ENCODE measurements at regions not wholly inside any gene's neighbourhood (a gene's known extent, or its start where the extent isn't known, plus 50 kb on each side); places are given as distances from the start of the nearest gene placed in this dataset.

DNA sequence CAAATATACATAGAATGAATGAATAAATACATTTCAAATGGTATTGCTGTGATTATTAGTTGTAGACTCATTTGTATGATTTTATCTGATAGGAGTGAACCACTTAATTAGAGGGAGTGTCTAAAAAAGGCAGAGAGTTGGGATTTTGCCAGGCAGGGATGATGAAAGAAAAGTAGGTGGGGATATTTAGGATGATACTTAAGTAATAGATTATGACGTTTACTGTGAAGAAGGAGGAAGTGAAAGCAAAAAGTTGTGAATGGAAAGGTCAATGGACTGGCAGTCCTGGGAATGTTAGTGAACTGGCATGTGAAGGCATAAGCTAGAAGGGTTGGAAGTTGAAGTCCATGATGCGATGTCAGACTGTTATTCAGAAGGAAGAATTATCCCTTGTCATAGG lies 917.1 kb downstream of the RAPGEF2 start:
- Histone ChIP-seq H3K27ac (ENCODE audit: low read length) (no peak overlapping the region), H3K36me3 (ENCODE audit: control insufficient read depth in 2 of 2, insufficient read depth in 2 of 2, low read length in 2 of 2) (no peaks in the 10 kb centered on the region), H3K27me3 (ENCODE audit: control insufficient read depth in 1 of 2, insufficient read depth in 2 of 2, low read length in 2 of 2) (no peaks in the 10 kb centered on the region), H3K9ac (ENCODE audit: low read length in 2 of 2) (no peak overlapping the region), H3K9me3 (ENCODE audit: control insufficient read depth in 2 of 2, low read length in 2 of 2) (no peaks in the 10 kb centered on the region), H3K4me3 (ENCODE audit: low read length in 2 of 2) (no peak overlapping the region), H3K4me1 (ENCODE audit: control insufficient read depth, insufficient read depth, low read length) (no peaks in the 10 kb centered on the region)

GRCh38 chr4:160020804-160021203 lies 917.9 kb downstream of the RAPGEF2 start:
- Histone ChIP-seq H3K4me1 (ENCODE audit: control insufficient read depth, insufficient read depth, low read length) (no peaks in the 10 kb centered on the region), H3K36me3 (ENCODE audit: control insufficient read depth in 2 of 2, insufficient read depth in 2 of 2, low read length in 2 of 2) (no peaks in the 10 kb centered on the region), H3K9me3 (ENCODE audit: control insufficient read depth in 2 of 2, low read length in 2 of 2) (no peaks in the 10 kb centered on the region), H3K9ac (ENCODE audit: low read length in 2 of 2) (no peak overlapping the region), H3K27ac (ENCODE audit: low read length) (no peak overlapping the region), H3K4me3 (ENCODE audit: low read length in 2 of 2) (no peak overlapping the region), H3K27me3 (ENCODE audit: control insufficient read depth in 1 of 2, insufficient read depth in 2 of 2, low read length in 2 of 2) (no peaks in the 10 kb centered on the region)

- no peaks in the 10 kb centered on the region for H3K9me3 ChIP-seq (ENCODE audit: control insufficient read depth in 2 of 2, low read length in 2 of 2)
- H3K36me3 ChIP-seq (ENCODE audit: control insufficient read depth in 2 of 2, insufficient read depth in 2 of 2, low read length in 2 of 2) = no peaks in the 10 kb centered on the region
- H3K27ac ChIP-seq (ENCODE audit: low read length) = no peak overlapping the region
- H3K27me3 ChIP-seq (ENCODE audit: control insufficient read depth in 1 of 2, insufficient read depth in 2 of 2, low read length in 2 of 2) = no peaks in the 10 kb centered on the region
- H3K9ac ChIP-seq (ENCODE audit: low read length in 2 of 2) = no peak overlapping the region
- no peaks in the 10 kb centered on the region for H3K4me1 ChIP-seq (ENCODE audit: control insufficient read depth, insufficient read depth, low read length)
- no peak overlapping the region for H3K4me3 ChIP-seq (ENCODE audit: low read length in 2 of 2)
Observed at GRCh38 chr4:160021870-160022269, 919.0 kb downstream of the RAPGEF2 start.

GRCh38 chr4:160026721-160027120 lies 923.8 kb downstream of the RAPGEF2 start:
- peaks cover 0 to 2% of the 10 kb centered on the region in 2 donors for H3K9me3 ChIP-seq (ENCODE audit: control insufficient read depth in 2 of 2, low read length in 2 of 2)
- H3K27me3 ChIP-seq (ENCODE audit: control insufficient read depth in 1 of 2, insufficient read depth in 2 of 2, low read length in 2 of 2) = no peaks in the 10 kb centered on the region
- H3K4me3 ChIP-seq (ENCODE audit: low read length in 2 of 2) = no peak overlapping the region
- H3K9ac ChIP-seq (ENCODE audit: low read length in 2 of 2) = no peak overlapping the region
- no peaks in the 10 kb centered on the region for H3K4me1 ChIP-seq (ENCODE audit: control insufficient read depth, insufficient read depth, low read length)
- H3K36me3 ChIP-seq (ENCODE audit: control insufficient read depth in 2 of 2, insufficient read depth in 2 of 2, low read length in 2 of 2) = no peaks in the 10 kb centered on the region
- no peak overlapping the region for H3K27ac ChIP-seq (ENCODE audit: low read length)

- H3K4me1 ChIP-seq (ENCODE audit: control insufficient read depth, insufficient read depth, low read length) = no peaks in the 10 kb centered on the region
- no peak overlapping the region for H3K27ac ChIP-seq (ENCODE audit: low read length)
- no peaks in the 10 kb centered on the region for H3K36me3 ChIP-seq (ENCODE audit: control insufficient read depth in 2 of 2, insufficient read depth in 2 of 2, low read length in 2 of 2)
- H3K4me3 ChIP-seq (ENCODE audit: low read length in 2 of 2) = no peak overlapping the region
- no peaks in the 10 kb centered on the region for H3K9me3 ChIP-seq (ENCODE audit: control insufficient read depth in 2 of 2, low read length in 2 of 2)
- H3K27me3 ChIP-seq (ENCODE audit: control insufficient read depth in 1 of 2, insufficient read depth in 2 of 2, low read length in 2 of 2) = no peaks in the 10 kb centered on the region
- no peak overlapping the region for H3K9ac ChIP-seq (ENCODE audit: low read length in 2 of 2)
Observed at GRCh38 chr4:160034501-160034900, 931.6 kb downstream of the RAPGEF2 start.

DNA sequence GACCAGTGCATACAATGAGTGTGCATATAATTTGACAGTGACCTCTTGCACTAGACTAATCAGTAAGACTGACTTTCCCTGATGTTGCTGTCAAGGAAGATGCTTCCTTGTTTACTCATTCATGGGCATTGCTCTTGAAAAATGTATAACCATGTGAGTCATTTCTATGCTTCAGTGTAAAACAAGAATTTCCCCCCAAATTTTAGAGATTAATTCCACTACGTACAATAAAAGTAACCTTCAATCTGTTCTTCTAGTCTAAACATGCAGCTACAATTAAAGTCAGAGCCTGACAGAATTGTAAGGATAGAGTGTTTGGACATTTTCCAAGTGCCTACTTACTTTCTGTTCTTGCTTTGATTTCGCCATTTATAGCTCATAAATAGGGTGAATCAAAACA lies 935.7 kb downstream of the RAPGEF2 start:
- no peak overlapping the region for H3K4me3 ChIP-seq (ENCODE audit: low read length in 2 of 2)
- H3K27ac ChIP-seq (ENCODE audit: low read length) = no peak overlapping the region
- H3K9ac ChIP-seq (ENCODE audit: low read length in 2 of 2) = no peak overlapping the region
- H3K4me1 ChIP-seq (ENCODE audit: control insufficient read depth, insufficient read depth, low read length) = no peaks in the 10 kb centered on the region
- no peaks in the 10 kb centered on the region for H3K9me3 ChIP-seq (ENCODE audit: control insufficient read depth in 2 of 2, low read length in 2 of 2)
- no peaks in the 10 kb centered on the region for H3K36me3 ChIP-seq (ENCODE audit: control insufficient read depth in 2 of 2, insufficient read depth in 2 of 2, low read length in 2 of 2)
- H3K27me3 ChIP-seq (ENCODE audit: control insufficient read depth in 1 of 2, insufficient read depth in 2 of 2, low read length in 2 of 2) = no peaks in the 10 kb centered on the region

GRCh38 chr4:160044693-160045092 lies 941.8 kb downstream of the RAPGEF2 start:
- Histone ChIP-seq H3K27me3 (ENCODE audit: control insufficient read depth in 1 of 2, insufficient read depth in 2 of 2, low read length in 2 of 2) (no peaks in the 10 kb centered on the region), H3K4me3 (ENCODE audit: low read length in 2 of 2) (no peak overlapping the region), H3K4me1 (ENCODE audit: control insufficient read depth, insufficient read depth, low read length) (no peaks in the 10 kb centered on the region), H3K36me3 (ENCODE audit: control insufficient read depth in 2 of 2, insufficient read depth in 2 of 2, low read length in 2 of 2) (no peaks in the 10 kb centered on the region), H3K9ac (ENCODE audit: low read length in 2 of 2) (no peak overlapping the region), H3K9me3 (ENCODE audit: control insufficient read depth in 2 of 2, low read length in 2 of 2) (no peaks in the 10 kb centered on the region), H3K27ac (ENCODE audit: low read length) (no peak overlapping the region)

- Histone ChIP-seq H3K36me3 (ENCODE audit: control insufficient read depth in 2 of 2, insufficient read depth in 2 of 2, low read length in 2 of 2) (no peaks in the 10 kb centered on the region), H3K27me3 (ENCODE audit: control insufficient read depth in 1 of 2, insufficient read depth in 2 of 2, low read length in 2 of 2) (no peaks in the 10 kb centered on the region)
Observed at GRCh38 chr4:160082432-160083207, 979.7 kb downstream of the RAPGEF2 start.

DNA sequence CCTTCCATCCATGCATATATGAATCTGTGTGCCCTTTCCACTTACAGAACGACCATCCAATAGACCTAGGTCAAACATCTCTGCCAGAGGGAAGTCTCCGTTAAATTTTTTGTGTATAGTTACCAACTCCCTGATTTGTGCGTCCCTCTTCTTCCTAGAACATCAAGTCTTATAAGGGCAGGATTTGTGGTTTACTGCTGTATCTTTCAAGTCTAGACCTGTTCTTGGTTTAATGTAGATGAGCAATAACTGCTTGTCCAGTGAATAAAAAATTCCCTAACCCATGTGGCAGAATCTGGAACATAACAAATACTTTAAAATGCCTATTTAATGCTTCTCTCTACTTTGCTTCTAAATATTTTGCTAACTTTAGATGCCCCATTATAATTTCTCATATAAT lies 988.8 kb downstream of the RAPGEF2 start:
- Histone ChIP-seq H3K4me1 (ENCODE audit: control insufficient read depth, insufficient read depth, low read length) (no peaks in the 10 kb centered on the region), H3K27me3 (ENCODE audit: control insufficient read depth in 1 of 2, insufficient read depth in 2 of 2, low read length in 2 of 2) (no peaks in the 10 kb centered on the region), H3K36me3 (ENCODE audit: control insufficient read depth in 2 of 2, insufficient read depth in 2 of 2, low read length in 2 of 2) (no peaks in the 10 kb centered on the region), H3K9ac (ENCODE audit: low read length in 2 of 2) (no peak overlapping the region), H3K9me3 (ENCODE audit: control insufficient read depth in 2 of 2, low read length in 2 of 2) (no peaks in the 10 kb centered on the region), H3K27ac (ENCODE audit: low read length) (no peak overlapping the region), H3K4me3 (ENCODE audit: low read length in 2 of 2) (no peak overlapping the region)

More at GRCh38 chr4:160082432-160083207, 979.7 kb downstream of the RAPGEF2 start:
- no peak overlapping the region for H3K27ac ChIP-seq (ENCODE audit: low read length)
- no peaks in the 10 kb centered on the region for H3K4me1 ChIP-seq (ENCODE audit: control insufficient read depth, insufficient read depth, low read length)
- no peaks in the 10 kb centered on the region for H3K9me3 ChIP-seq (ENCODE audit: control insufficient read depth in 2 of 2, low read length in 2 of 2)
- H3K4me3 ChIP-seq (ENCODE audit: low read length in 2 of 2) = no peak overlapping the region
- no peak overlapping the region for H3K9ac ChIP-seq (ENCODE audit: low read length in 2 of 2)

GRCh38 chr4:160100316-160100715 lies 997.4 kb downstream of the RAPGEF2 start:
- no peak overlapping the region for H3K4me3 ChIP-seq (ENCODE audit: low read length in 2 of 2)
- no peaks in the 10 kb centered on the region for H3K27me3 ChIP-seq (ENCODE audit: control insufficient read depth in 1 of 2, insufficient read depth in 2 of 2, low read length in 2 of 2)
- no peaks in the 10 kb centered on the region for H3K9me3 ChIP-seq (ENCODE audit: control insufficient read depth in 2 of 2, low read length in 2 of 2)
- H3K9ac ChIP-seq (ENCODE audit: low read length in 2 of 2) = no peak overlapping the region
- no peak overlapping the region for H3K27ac ChIP-seq (ENCODE audit: low read length)
- H3K36me3 ChIP-seq (ENCODE audit: control insufficient read depth in 2 of 2, insufficient read depth in 2 of 2, low read length in 2 of 2) = no peaks in the 10 kb centered on the region
- H3K4me1 ChIP-seq (ENCODE audit: control insufficient read depth, insufficient read depth, low read length) = no peaks in the 10 kb centered on the region

- H3K27me3 ChIP-seq (ENCODE audit: control insufficient read depth in 1 of 2, insufficient read depth in 2 of 2, low read length in 2 of 2) = no peaks in the 10 kb centered on the region
- no peak overlapping the region for H3K4me3 ChIP-seq (ENCODE audit: low read length in 2 of 2)
- H3K9ac ChIP-seq (ENCODE audit: low read length in 2 of 2) = no peak overlapping the region
- H3K4me1 ChIP-seq (ENCODE audit: control insufficient read depth, insufficient read depth, low read length) = no peaks in the 10 kb centered on the region
- H3K36me3 ChIP-seq (ENCODE audit: control insufficient read depth in 2 of 2, insufficient read depth in 2 of 2, low read length in 2 of 2) = no peaks in the 10 kb centered on the region
- H3K9me3 ChIP-seq (ENCODE audit: control insufficient read depth in 2 of 2, low read length in 2 of 2) = peaks cover 3 to 12% of the 10 kb centered on the region in 2 donors
- no peak overlapping the region for H3K27ac ChIP-seq (ENCODE audit: low read length)
Observed at GRCh38 chr4:160110891-160111290, 1008.0 kb downstream of the RAPGEF2 start.
